SU-DHL-6 (cell line): ENCODE measurements at regions not wholly inside any gene's neighbourhood (a gene's known extent, or its start where the extent isn't known, plus 50 kb on each side); places are given as distances from the start of the nearest gene placed in this dataset.

Experiments used
- CTCF ChIP-seq: fragments of 200-600 bp; sonication (generic); IDR thresholded peaks from one replicate; pipeline ENCODE4 v1.5.1; 2017; ENCODE audit warnings: antibody characterized with exemption, mild to moderate bottlenecking, low read length, moderate library complexity; ENCODE audit not compliant: insufficient read depth, poor library complexity, severe bottlenecking
- EZH2phosphoT487 ChIP-seq: fragments of 200-600 bp; sonication (generic), shearing (Covaris generic); conservative IDR thresholded peaks from 2 replicates; pipeline ENCODE4 v1.6.1; 2018; ENCODE audit warnings: mild to moderate bottlenecking, antibody characterized with exemption, low read length, moderate library complexity, mixed read lengths

- TF ChIP-seq CTCF (no peak), EZH2phosphoT487 (no peak)
Measured at GRCh38 chr5:32908641-32909040, 197.5 kb downstream of the NPR3 start.
